GM19324 (cell line): ENCODE measurements at regions not wholly inside any gene's neighbourhood (a gene's known extent, or its start where the extent isn't known, plus 50 kb on each side); places are given as distances from the start of the nearest gene placed in this dataset.

Experiments used
- ATAC-seq: cut with Tn5 transposase; IDR thresholded peaks from one replicate; pipeline ENCODE4 v1.9.1; 2021; ENCODE audit warnings: mild to moderate bottlenecking, moderate library complexity; ENCODE audit not compliant: unreplicated experiment, low FRiP score

DNA sequence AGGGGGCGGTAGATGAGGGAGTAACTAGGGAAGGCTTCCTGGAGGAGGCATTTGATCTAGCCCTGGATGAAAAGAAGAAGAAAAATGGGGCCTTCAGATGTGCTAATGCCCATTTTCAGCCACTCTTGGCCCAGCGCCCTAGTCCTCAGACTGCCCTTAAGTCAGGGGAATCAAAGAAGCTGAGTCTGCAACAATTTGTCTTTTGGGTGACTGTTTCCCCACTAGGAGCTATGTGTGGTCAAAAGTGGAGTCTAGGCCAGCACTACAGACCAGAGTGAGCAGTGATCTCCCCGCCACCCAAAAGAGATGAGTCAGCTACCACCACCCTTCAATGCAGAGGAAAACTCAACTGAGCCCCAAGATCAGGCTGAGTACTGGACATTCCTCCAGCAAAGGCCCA is 542.1 kb downstream of the BNC2 start:
- ATAC-seq: no peak

GRCh38 chr9:16329671-16330113 is 540.8 kb downstream of the BNC2 start:
- no peak for ATAC-seq

GRCh38 chr9:16331031-16331430 is 539.4 kb downstream of the BNC2 start:
- ATAC-seq: no peak

- no peak for ATAC-seq
Measured at GRCh38 chr9:16331527-16331926, 538.9 kb downstream of the BNC2 start.

DNA sequence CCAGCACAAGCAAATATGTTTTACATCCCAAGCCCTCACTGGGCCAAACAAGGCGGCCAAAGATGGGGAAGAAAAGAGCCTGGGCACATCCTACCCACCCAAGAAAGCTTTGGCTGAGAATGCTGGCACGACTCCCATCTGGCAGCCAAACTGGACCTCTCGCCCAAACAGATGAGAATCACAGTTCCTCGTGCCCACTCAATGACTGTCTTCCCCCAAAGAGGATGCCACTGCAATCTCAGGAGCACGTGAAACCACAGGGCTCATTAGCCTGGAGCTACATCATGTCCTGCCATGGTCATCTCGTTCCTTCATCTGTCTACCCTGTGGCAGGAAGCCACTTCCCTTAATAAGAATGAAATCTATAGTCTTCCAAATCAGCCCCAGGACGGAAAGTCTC is 536.8 kb downstream of the BNC2 start:
- no peak for ATAC-seq

GRCh38 chr9:16335788-16336580 is 534.5 kb downstream of the BNC2 start:
- no peak for ATAC-seq

DNA sequence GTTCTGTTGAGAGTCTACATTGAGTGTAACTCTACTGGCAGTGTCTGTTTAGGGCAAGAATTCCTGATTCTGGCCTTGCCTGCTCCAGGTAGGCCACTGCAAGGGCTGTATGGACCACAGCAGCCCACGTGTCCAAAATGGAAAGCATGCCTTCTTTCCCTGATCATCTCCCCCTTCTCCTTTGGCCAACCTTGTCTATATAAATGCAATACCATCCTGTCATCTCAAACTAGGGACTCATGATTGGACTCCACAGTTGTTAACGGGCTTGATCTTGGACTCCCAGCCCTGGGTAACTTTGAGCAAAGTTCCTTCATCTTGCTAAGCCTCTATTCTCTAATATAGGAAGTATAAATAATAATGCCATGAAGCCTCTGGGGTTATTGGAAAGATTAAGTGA is 533.6 kb downstream of the BNC2 start:
- no peak for ATAC-seq

DNA sequence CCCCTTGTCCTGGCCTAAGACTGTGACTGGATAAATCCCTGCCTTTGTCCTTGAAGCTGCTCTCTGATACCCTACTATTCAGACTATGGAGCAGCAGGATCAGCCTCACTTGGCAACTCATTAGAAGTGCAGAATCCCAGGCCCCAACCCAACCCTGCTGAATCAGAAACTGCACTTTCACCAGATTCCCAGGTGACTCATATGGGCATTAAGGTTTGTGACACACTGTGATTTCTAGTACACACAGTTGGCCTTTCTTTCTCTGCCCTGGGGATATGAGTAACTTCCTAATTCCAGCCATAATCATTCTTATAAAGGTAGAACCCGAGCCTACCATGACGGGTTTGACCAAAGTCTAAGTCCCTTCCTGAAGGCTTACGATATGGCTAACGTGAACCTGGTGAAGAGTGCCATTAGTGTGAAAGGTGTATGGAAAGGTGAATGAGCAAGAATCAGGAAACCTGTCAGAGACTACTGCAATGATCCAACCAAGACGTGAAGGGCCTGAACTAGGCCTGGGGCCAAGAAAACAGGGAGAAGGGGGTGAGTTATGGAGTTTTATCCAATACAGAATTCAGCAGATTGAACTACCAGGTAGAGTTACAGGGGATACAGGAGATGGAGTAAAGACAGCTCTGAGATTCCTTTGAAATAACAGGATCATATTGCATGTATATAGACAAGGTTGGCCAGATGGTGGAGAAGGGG is 533.0 kb downstream of the BNC2 start:
- no peak for ATAC-seq

- ATAC-seq: no peak
Measured at GRCh38 chr9:16341177-16341576, 529.3 kb downstream of the BNC2 start.

GRCh38 chr9:16342246-16343020 is 528.0 kb downstream of the BNC2 start:
- ATAC-seq: no peak

DNA sequence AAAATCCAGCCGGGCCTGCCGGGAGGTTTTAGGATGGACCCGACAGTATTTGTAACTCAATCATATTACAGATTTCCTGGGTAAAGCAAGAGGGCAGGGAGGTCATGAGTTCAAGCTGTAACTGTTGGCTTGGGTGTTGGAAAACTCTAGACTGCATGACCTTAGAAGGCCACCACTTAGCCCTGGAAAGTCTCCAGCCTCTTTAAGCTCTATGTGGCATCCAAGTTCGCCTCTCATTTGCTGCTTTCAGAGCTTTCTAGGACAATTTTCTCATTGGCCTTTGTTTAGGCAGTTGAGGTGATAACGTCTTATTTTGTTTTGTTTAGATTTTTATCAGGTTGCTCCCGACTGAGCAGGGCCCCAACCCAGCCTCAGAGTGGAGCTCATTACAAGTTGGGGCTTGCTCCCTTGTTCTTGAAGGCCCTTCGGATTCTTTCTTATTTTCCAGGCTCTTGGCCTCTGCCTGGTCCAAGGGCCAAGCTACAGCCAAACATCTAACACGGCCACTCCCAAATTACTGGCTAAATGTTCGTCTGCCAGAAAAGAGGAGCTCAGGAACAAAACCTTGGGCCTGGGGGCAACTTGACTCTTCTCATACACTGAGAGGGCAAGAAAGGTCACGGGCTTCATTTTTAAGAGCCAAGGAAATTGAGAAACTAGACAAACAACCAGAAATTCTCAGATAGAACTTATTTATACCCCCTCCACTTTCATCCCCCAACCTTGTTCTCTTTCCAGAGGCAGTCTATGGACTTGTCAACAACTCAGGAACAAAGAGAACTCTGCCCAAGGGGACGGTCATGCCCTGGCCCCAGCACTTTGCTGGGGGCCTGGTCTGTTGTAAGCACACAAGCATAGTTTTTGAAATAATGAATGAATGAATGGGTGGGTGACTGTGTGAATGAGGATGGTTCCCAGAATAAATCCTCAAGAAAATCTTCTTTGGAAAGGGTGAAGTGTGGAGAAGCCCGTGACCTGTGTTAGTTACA is 526.9 kb downstream of the BNC2 start:
- ATAC-seq: no peak

- no peak for ATAC-seq
Measured at GRCh38 chr9:16344343-16344742, 526.1 kb downstream of the BNC2 start.

- no peak for ATAC-seq
Measured at GRCh38 chr9:16345902-16346301, 524.6 kb downstream of the BNC2 start.

- ATAC-seq: no peak
Measured at GRCh38 chr9:16347886-16348285, 522.6 kb downstream of the BNC2 start.

GRCh38 chr9:16348531-16348930 is 521.9 kb downstream of the BNC2 start:
- ATAC-seq: no peak

DNA sequence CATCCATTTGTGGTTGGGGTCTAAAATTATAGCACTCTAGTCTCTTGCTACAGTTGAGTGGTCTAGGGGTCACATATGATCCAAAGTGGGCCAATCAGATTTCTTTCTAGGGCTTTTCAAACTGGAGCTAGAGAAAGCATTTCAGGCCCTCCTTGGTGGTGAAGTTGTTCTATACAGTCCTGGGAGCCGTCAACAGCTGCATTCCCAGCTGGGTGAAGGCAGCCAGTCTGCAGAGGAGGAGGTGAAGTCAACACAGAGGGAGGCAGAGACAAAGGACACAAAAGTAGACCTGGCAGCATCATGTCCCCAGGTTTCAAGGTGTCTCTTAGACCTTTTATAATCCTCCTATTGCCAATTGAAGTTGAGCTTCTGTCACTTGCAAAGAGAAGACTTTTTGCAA is 518.2 kb downstream of the BNC2 start:
- no peak for ATAC-seq

DNA sequence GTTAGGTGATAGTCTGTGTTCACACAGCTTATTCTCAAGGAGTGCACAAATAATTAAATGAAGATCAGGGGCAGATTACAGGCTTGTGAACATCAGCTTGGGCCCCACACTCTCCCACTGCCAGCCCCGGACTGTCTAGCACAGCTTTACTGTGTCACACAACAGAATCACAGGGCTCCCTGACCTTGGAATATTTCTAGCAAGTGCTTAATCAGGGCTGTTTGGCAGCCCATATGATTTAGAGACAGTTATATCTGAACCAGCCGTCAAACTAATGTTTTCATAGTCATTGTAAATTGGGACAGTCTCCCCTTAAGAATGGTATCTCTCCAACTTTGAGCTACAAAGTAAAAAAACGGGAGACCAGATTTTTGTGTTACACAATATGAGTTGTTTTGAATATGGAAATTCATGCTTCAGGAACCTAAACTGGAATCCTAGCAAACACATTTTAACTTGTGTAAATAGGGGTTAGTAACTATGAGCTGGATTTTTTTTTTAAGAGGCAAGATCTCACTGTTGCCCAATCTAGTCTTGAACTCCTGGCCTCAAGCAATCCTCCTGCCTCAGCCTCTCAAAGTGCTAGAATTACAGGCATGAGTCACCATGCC is 517.6 kb downstream of the BNC2 start:
- ATAC-seq: no peak

DNA sequence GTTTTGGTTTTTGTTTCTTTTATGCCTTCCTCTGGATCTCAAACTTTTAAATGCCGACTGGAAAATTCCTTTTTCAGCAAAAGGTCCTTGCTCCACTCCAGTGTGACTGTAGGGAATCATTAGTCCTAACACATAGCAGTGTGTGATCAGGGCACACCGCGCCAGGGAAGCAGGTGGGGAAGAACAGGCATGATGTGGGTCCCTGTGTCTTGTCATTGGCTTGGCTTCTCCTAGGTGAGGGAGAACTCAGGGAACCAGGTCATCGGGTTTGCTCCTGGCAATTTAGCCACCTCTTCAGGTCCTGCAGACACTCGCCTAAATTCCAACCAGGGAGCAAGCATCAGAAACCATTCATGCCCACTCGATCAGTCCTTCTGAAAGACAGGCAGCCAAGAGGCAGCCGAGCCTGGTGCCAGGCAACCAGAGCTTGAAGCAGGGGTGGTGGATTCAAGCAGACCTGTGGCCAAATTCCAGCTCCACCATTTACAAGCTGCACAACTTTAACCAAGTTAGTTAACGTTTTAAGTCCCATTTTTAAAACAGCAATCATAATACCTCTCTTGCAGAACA is 514.2 kb downstream of the BNC2 start:
- ATAC-seq: no peak

- no peak for ATAC-seq
Measured at GRCh38 chr9:16357828-16358227, 512.6 kb downstream of the BNC2 start.
